Dedifferentiated amniotic fluid mesenchymal stem cell (primary cell): ENCODE measurements at regions not wholly inside any gene's neighbourhood (a gene's known extent, or its start where the extent isn't known, plus 50 kb on each side); places are given as distances from the start of the nearest gene placed in this dataset.
A peak's percentile ranks its signal among the peaks of the same experiment; 100 is the strongest.
"Not testable (repeated sequence)": the region's sequence is repeated elsewhere in the genome, so short reads cannot be mapped to it uniquely, and the experiment has no call there.

Experiments used
- DNase-seq: peaks from one replicate; pipeline ENCODE4 v3.0.0-alpha.2; 2016; ENCODE audit errors: extremely low spot score

DNA sequence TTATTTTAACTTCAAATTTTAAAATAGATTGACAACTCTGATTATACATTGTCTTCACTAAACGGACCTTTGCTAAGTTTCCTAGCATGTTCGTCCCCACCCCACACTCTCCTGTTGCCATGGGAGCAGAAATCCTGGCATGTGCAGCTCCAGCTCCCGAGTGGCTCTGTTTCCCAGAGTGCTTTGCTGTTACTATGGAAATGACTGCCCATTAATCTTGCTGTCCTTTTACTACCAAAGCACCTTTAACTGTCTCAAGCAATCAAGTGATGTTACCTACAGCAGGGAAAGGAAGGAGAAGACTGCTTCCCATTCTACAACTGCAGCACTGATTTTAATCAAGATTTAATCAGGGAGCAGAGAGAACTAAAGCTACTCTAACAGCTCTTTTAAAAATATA, 212.0 kb upstream of the KIF2A start:
- peak; percentile 33 for DNase-seq

DNA sequence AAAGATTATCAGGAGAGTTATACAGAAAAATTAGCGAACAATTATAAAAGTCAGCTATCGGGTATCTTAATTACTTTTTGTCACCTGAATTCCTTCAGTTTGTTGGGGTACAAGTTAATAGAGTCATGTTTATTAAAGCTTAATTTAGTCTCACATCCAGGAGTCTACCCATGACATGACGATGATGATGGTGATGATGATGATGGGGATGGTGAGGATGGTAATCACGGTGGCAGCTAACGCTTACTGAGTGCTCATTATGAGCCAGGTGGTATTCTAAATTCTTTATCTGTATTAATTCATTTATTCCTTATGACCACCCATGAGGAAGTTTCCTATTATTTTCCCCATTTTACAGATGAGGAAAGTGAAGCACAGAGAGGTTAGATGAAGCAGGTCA, 208.6 kb upstream of the KIF2A start:
- DNase-seq = no peak

DNA sequence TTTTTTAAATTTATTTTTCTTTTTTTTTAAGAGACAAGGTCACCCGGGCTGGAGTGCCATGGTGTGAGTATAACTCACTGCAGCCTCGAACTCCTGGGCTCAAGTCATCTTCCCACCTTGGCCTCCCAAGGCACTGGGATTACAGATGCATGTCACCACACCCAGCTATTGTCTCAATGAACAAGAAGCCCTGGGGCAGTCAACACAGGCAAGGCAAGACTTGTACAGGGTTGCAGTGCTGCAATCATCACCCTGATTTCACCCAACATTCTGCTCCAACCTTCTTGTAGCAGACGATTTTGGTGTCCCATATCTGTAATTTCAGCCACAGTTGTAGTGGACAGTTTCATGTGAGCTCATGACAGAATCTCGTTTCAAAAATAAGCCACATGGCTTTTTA, 205.8 kb upstream of the KIF2A start:
- DNase-seq = no peak

DNA sequence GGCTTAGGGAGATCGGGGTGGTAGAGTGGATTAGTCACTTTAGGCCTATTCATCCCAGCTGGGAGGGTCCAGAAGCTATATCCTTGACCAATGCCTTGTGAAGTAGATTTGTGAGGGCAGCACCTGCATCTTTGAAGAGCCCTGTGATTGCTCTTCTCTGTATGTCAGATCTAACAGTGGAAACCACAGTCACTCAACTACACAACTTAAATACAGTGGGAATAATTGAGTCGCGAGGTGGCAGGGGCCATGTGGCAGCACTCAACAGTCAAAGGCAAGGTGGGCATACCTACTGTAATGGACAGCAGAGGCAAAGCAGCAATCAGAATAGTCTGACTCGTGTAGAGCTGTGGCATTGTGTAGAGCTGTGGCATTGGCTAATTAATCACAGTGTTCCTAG, 202.1 kb upstream of the KIF2A start:
- not testable (repeated sequence) for DNase-seq

DNA sequence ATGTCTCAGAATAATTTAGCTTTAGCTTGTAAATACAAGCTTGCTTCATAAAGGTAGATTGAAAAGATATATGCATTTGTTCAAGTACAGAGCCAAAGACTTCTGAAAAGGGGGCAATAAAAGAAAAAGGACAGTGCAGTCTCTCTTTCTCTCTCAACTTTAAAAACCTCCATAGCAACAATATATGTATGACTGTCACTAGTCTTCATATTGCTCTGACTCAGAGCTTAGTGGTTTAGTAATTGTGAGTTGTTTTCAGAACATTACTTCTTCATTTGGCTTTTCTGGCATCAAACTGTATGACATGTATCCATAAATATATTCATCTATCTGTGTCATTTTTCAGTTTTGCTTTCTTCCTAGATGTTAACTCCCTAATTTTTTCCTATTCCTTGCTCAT, 194.6 kb upstream of the KIF2A start:
- peak; percentile 40 for DNase-seq

DNA sequence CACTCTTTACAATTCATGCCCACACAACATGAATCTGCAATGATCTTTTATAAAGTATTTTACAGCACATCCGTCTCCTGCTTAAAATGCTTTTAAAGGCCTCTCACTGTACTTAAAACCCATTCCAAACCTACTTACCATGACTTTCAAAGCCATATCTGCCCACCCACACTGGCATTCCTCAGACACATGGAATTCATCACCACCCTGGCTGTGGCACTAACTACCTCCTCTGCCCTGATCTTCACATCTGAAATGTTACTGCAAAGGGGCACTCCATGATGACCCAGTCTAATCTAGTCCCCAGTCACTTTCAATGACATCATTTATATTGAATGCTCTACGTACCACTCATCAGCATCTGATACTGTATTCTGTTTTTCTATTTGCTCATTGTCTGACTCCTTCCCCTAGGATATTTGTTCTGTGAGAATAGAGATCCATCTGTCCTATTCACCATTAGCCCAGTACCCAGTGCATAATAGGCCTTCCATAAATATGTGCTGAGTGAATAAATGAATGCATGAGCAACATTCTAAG, 193.2 kb upstream of the KIF2A start:
- peak; percentile 56 for DNase-seq

DNA sequence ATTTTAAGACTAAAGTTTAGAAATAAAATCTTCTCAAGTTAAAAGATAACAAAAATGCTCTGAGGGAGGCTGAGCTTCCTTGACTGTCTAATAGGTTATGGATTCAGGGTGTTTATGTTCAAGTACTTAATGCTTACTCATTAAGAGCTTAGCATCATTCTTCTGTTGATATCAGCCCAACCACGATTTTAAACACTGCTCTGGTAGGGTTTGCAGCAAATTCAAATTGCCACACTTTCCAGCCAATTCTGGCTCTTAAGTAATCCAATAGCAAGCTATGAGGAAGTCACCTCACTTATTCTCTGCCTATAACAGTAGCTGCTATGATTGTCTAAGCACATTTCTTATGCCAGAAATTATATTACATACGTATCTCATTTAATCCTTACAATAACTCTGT, 191.0 kb upstream of the KIF2A start:
- DNase-seq = no peak

DNA sequence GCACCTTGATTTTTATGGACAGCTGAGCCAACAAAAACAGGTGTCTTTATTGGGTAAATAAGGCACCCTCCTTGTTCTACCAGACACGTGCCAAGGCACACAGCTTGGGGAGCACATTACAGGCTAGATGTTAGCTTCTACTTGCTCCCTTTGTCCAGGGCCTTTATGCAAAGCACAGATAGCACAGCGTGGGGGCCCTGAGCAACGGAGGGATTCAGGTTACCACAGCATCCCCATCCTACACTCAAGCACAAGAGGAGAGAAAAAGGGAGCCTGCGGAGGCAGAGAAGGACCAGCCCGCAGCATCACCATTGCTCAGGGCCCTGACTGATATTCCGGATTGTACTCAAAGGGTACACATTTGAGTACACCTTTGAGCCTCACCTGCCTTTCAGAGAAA, 181.7 kb upstream of the KIF2A start:
- no peak for DNase-seq

DNA sequence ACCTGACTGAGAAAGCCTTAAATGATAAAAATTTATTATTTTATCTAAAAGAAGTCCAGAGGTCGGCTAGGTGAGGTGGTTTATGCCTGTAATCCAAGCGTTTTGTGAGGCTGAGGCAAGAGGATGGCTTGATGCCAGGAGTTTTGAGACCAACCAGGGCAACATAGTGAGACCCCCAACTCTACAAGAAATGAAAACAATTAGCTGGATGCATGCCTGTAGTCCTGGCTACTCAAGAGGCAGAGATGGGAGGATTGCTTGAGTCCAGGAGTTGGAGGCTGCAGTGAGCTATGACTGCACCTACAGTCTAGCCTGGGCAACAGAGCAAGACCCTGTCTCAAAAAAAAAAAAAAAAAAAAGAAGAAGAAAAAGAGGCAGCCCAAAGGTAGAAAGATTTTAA, 179.9 kb upstream of the KIF2A start:
- DNase-seq = no peak

DNA sequence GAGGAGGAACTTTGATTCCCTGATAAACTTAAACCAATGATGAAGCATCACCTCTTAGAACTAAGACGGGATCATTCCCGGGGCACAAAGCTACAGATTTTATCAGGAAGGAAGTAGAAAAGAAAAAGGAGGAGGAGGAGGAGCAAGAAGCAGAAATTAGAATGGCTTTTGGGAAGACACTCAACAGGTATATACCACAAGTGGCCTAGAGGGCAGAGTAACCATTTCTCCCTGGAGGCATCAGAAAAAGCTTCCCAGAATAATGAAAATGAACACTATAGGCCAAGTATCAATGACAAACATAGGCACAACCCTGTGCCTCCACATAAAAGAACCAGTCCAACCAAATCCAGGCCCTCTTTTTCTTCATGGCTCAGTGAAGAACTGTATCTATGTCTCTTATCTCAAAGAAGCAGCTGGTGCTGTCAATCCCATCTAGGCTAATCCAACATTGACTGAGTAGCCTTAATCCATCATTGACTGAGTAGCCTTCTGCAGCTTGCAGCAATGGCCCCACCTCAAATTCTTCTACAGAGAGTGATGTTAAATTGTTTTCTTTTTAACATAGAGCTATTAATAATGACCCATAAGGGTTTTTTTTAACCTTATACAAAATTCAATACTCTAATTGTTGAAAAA, 178.8 kb upstream of the KIF2A start:
- no peak for DNase-seq

DNA sequence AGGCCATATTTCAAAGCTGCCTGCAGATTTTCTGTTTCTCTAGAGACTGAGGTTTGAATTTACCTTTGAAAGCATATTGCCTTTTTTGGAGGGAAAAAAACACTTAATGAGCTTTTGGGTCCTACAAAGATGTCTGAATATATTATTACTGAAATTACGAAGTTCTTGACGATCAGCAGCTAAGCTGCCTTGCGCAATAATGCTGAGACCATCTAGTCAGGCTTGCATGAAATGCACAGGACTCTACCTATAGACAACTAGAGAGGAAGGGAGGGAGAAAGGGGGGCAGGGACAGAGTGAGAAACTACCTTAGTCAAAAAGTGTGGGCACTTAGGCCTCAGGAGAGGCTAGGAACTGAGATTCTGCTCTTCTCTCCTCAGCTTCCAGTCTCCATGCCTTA, 175.9 kb upstream of the KIF2A start:
- no peak for DNase-seq

DNA sequence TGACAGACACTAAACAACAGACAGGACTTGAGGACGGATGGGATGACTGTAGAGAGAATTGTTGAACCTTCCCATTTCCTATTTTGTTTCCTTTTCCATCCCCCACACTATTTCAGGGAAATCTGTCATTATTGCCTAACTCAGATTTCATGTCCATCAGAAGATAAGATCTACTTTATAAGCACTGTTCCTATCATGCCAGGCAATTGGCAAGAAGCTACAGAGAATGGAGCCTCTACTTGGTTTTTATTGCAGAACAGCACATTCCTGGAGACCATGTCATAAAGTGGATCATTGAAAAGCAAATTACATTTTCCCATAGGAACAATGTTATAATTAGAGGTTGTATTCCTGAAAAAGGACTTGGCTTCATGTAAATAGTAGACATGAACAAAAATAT, 173.7 kb upstream of the KIF2A start:
- DNase-seq = peak; percentile 38

DNA sequence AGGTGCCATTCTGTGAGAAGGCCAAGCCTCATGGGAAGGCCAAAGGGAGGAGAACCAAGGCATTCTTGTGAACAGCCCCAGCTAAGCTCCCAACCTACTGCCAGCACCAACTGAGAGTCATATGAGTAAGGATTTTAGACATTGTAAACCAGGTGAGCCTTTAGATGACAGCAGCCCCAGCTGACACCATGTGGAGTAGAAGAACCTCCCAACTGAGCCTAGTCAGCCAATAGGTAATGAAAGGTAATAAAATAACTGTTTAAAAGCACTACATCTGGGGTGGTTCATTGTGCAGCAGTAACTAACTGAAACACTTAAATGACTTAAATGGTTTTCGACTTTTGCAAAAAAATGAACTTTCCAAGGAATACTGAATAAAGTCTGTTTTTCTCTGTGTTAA, 172.6 kb upstream of the KIF2A start:
- no peak for DNase-seq

DNA sequence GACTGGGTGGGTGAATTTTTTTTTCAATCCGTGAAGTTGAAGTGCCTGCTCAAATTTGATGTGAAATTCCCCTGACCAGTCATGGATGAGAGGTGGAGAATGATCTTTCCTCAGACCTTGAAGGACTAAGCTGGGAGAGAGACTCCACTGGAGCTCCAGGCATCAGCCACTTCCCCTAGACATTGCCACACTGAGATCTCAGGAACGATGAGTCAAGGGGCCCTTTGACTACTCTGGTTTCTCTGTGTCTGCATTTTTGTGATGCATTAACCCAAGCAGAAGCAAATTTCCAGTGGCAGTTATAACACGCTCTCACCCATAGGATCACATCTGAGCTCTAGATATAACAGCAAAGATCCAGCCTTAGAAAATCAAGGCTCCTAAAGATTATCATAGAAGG, 171.2 kb upstream of the KIF2A start:
- DNase-seq = no peak

DNA sequence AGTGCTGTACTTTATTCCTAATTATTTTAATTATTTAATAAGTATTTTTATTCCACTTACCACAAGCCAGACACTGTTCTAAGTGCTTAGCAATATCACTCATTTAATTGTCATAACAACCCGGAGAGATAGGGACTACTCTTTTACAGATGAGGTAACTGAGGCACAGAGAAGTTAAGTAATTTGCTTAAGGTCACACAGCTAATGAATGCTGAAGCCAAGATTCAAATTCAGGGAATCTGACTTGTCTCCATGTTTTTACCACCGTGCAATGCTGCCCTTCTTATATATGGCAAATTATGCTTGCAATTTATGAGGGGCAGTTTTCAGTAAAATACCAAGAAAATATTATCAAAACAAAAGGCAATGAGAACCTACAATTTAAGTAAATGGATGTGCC, 168.4 kb upstream of the KIF2A start:
- no peak for DNase-seq

DNA sequence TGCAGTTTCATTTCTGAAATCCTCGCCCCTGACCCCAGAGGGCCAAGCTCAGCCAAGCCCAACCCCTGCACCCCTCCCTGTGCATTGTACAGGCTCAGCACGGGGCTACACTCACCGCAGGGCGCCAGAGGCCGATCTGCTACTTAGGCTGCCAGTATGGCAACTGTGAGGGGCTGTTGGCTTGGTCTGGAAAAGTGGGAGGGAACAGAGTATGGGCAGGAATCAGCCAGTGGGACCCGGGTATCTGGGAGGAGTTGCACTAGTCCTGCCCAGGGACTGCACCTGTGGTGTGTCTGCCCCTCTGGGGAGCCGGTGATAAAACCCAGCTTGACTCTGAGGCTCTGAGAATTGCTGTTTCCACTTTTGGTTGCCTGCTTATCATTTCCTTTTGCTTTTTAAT, 167.4 kb upstream of the KIF2A start:
- DNase-seq = no peak

DNA sequence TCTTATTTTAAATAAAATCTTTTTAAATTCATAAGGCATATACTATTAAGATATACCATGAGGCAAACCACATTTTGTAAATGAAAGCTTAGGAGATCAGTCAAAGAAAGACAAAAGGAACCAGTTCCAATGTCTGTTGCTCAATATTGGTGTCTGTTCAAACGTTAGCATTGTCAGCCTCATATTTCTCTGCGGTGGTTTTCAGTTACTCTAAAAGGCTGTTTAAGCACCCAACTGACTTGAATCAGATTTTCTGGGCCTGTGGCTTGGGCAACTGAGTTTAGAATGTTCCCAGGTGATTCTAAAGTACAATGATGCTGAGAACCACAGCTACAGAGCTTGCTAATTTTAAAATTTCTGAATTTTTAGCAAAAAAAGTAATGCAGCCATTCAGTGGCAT, 166.3 kb upstream of the KIF2A start:
- no peak for DNase-seq

DNA sequence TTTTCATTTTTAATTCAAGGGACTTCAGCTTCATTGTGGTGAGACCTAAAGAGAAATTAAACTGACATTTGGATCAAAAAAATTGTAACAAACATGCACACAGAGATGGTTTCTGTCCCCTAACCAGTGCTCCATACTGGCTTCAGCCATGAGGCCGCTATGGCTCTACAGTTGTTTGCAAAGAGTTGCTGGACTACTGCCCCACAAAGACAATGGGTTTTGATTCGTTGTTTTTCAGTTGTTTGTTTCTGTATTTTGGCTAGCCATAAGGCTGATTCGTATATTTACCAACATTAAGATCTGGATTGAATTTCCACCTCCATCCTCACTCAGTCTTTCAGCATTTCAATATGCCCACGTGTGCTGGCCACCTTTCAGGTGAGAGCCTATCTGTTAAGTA, 163.7 kb upstream of the KIF2A start:
- DNase-seq = no peak

DNA sequence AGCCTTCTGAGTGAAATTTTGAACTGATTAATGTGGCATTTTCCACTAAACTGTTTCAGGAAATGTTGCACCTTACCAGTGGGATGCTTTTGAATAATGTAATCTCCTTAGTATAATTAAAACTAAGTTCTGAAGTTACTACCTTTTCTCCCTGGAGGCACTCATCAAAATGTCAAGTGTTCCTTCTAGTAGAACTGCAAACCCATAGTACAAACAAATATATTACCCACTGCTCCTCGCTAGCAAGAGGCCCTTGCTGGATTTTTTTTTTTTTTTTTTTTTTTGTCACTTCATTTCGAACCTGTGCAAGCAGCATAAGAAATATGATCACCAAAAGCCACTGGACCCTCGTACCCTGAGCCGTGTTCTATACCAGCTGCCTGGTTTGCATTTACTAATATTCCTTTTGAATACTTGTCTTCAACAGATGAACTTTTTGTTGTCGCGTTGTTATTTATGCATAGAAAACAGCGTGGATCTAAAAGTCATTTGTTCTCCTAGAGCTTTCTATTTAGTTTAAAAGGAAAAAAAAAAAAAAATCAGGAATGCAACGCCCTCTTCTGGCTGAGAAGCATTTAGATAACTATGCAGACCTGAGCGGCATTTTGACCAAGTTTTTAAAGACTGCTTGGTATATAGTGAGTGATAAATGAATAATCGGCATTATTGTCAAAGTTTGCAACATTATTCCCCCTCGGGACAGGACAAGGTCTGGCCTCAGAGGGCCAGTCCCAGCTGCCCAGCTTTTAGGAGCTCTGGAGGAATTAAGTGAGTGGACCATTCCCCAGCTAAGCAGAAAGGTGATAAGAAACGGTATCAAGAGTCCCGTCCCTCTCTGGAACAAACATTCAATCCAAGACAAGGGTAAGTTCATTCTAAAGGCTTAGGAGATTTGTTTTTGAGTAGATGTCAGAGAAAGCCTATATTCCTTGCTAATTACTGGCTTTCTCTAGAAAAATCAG, 162.5 kb upstream of the KIF2A start:
- peak; percentile 51 for DNase-seq

DNA sequence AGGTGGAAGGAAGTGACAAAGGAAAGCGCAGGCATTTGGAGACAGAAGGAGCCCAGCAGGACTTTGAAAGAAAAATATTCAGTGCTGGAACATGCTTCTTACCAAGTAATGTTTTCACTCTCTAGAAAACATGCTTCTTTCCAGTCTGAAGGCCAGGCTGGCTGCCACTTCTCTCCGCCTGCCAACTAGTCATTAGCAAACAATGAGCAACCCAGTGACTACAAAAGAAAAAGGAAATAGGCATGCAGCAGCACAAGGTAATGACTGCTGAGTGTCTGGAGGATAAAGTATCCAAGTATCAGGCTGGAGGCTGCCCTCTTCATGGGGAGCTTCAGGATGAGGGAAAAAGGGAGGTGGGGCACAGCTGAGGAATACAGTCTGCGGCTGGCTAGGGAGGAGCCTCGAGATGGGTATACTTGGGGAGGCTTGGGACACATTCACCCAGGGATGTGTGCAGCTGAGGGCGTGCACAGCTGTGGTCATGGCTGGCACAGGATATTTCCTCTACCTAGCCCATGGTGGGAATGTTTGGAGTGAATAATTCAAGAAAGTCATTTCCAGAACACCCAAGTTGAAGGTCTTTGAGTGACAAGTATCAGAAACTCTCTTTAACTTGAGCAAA, 161.5 kb upstream of the KIF2A start:
- DNase-seq = no peak

DNA sequence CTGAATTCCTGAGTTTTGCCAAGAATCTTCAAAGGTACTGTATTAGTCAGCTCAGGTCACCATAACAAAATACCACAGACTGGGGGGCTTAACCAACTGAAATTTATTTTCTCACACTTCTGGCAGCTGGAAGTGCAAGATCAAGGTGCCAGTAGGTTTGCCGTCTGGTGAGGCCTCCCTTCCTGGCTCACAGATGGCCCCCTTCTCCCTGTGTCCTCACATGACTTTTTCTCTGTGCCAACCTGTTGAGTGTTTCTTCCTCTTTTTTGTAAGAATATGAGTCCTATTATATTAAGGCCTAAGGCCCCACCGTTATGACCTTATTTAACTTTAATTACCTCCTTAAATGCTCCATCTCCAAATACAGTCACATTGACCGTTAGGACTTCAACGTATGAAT, 156.1 kb upstream of the KIF2A start:
- no peak for DNase-seq

DNA sequence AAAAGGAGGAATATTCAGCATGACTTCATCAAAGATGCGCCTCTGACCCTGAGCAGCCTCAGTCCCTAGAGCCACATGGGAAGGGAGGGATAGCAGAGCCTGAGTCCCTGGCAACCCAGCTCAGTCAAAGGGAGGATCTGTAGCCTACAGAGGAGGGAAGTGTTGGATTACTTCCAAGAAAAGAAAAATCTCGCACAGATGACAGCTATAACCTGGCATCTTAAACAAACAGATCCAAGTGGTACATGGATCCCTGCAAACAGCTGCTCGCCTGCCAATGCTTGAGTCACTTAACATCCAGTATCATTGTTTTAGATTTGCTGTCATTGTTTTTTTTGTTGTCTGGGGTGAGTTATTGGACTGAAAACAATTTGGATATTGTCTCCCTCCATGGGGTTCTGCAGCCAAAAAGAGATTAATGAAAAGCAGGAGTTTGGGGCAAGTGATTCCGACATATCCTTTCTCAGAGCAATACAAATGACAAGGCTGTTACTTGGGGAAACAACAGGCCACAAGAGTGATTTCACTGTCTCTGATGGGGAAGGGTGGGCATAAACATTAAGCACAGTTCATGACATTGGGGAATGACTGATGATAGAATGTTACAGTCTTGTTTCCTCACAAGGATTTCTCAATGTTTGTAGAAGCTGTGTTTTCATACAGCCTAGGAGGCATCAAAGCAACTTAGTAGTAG, 153.5 kb upstream of the KIF2A start:
- no peak for DNase-seq
